GM21367 (cell line): ENCODE measurements at regions not wholly inside any gene's neighbourhood (a gene's known extent, or its start where the extent isn't known, plus 50 kb on each side); places are given as distances from the start of the nearest gene placed in this dataset.
"Not testable (repeated sequence)": the region's sequence is repeated elsewhere in the genome, so short reads cannot be mapped to it uniquely, and the experiment has no call there.

Experiments used
- ATAC-seq: cut with Tn5 transposase; IDR thresholded peaks from one replicate; pipeline ENCODE4 v1.9.1; 2021; ENCODE audit not compliant: unreplicated experiment

GRCh38 chr17:33987162-33987561 lies 267.9 kb upstream of the CCL2 start:
- no peak for ATAC-seq

GRCh38 chr17:33989361-33990148 lies 265.5 kb upstream of the CCL2 start:
- ATAC-seq: no peak

- no peak for ATAC-seq
These were observed 264.0 kb upstream of the CCL2 start for GRCh38 chr17:33990943-33991706.

- no peak for ATAC-seq
These were observed 263.0 kb upstream of the CCL2 start for GRCh38 chr17:33992113-33992512.

- ATAC-seq: no peak
These were observed 254.4 kb upstream of the CCL2 start for GRCh38 chr17:34000639-34001038.

- no peak for ATAC-seq
These were observed 253.8 kb upstream of the CCL2 start for GRCh38 chr17:34001246-34001645.

GRCh38 chr17:34006126-34006525 lies 249.0 kb upstream of the CCL2 start:
- no peak for ATAC-seq

GRCh38 chr17:34008125-34008524 lies 247.0 kb upstream of the CCL2 start:
- no peak for ATAC-seq

GRCh38 chr17:34009912-34010311 lies 245.2 kb upstream of the CCL2 start:
- no peak for ATAC-seq

- ATAC-seq: no peak
These were observed 244.6 kb upstream of the CCL2 start for GRCh38 chr17:34010534-34010933.

- ATAC-seq: no peak
These were observed 243.5 kb upstream of the CCL2 start for GRCh38 chr17:34011599-34011998.

GRCh38 chr17:34012709-34013375 lies 242.2 kb upstream of the CCL2 start:
- no peak for ATAC-seq

GRCh38 chr17:34015253-34015652 lies 239.8 kb upstream of the CCL2 start:
- ATAC-seq: no peak

GRCh38 chr17:34024386-34024785 lies 230.7 kb upstream of the CCL2 start:
- no peak for ATAC-seq

- no peak for ATAC-seq
These were observed 230.1 kb upstream of the CCL2 start for GRCh38 chr17:34024806-34025551.

GRCh38 chr17:34030601-34031000 lies 224.5 kb upstream of the CCL2 start:
- not testable (repeated sequence) for ATAC-seq

- ATAC-seq: not testable (repeated sequence)
These were observed 222.8 kb upstream of the CCL2 start for GRCh38 chr17:34032305-34032704.

GRCh38 chr17:34038786-34039185 lies 216.3 kb upstream of the CCL2 start:
- not testable (repeated sequence) for ATAC-seq

GRCh38 chr17:34039213-34039612 lies 215.9 kb upstream of the CCL2 start:
- ATAC-seq: not testable (repeated sequence)

GRCh38 chr17:34039759-34040555 lies 215.1 kb upstream of the CCL2 start:
- ATAC-seq: not testable (repeated sequence)
